Heart left ventricle (tissue), 13 donors: ENCODE measurements at regions not wholly inside any gene's neighbourhood (a gene's known extent, or its start where the extent isn't known, plus 50 kb on each side); places are given as distances from the start of the nearest gene placed in this dataset.

ENCODE experiments used
- CTCF ChIP-seq, 12 donors: fragments of 200-600 bp; sonication (generic) in 4 of 12; IDR thresholded peaks; one replicate each; pipeline versions ENCODE4 v1.5.0 to v1.8.0; 2018 to 2022; ENCODE audit warnings: antibody characterized with exemption in 12 of 12, mild to moderate bottlenecking in 5 of 12
- POLR2A ChIP-seq, 2 donors: fragments of 450-650 bp; IDR thresholded peaks; one replicate each; pipeline ENCODE4 v1.6.1; 2017; ENCODE audit warnings: antibody characterized with exemption in 2 of 2, mild to moderate bottlenecking in 2 of 2, moderate library complexity in 2 of 2
- donor health status: ischemic (EF 13 %, LVEDD 7.1; RV severe dilation, severe dysfunction).
- donor health status: DM: no; HTN: yes; CAD: no.
- donor health status: DM: no; HTN: no; CAD: no.
- donor health status: ischemic (EF 25% LVEDD 6.9; RV normal size, moderate dysfunction).
- donor health status: ischemic (EF 25% LVEDD 5.7; RV mildly dilated, moderate dysfunction).
- donor health status: ischemic (EF 35%, LVEDD 5.7; RV mildly dilated, moderate dysfunction).
- donor health status: nonischemic (EF 11% LVEDD 7.7; RV severe dilation, severe dysfunction).
- donor health status: DM: yes; HTN: yes; CAD: no.
- donor health status: PGD.
- donor health status: ischemic (EF 29% LVEDD 5.4; RV normal size, mild dysfunction).
- donor health status: nonischemic (EF 23%, LVEDD 6.1; RV moderate dilation, normal function).

GRCh38 chr1:222049176-222049575, 307.3 kb upstream of the DUSP10 start:
- TF ChIP-seq CTCF (IDR thresholded peaks at IDR 0.05) (no peak), POLR2A (IDR thresholded peaks at IDR 0.05) (no peak)
